Erythroblast (primary cell): ENCODE measurements at regions not wholly inside any gene's neighbourhood (a gene's known extent, or its start where the extent isn't known, plus 50 kb on each side); places are given as distances from the start of the nearest gene placed in this dataset.

Experiments used
- GATA1 ChIP-seq: IDR thresholded peaks from 2 replicates; pipeline ENCODE4 v1.6.1; 2011; ENCODE audit warnings: low read depth, mild to moderate bottlenecking, control low read depth, low read length, moderate library complexity
- POLR2A ChIP-seq: IDR thresholded peaks from 2 replicates; pipeline ENCODE4 v1.6.1; 2011; ENCODE audit warnings: mild to moderate bottlenecking, low read length

- no peak for TF ChIP-seq POLR2A
- no peak for TF ChIP-seq GATA1
Measured at GRCh38 chr6:71190809-71191208, 97.8 kb upstream of the OGFRL1 start.
